ENCODE measurements at regions not wholly inside any gene's neighbourhood (a gene's known extent, or its start where the extent isn't known, plus 50 kb on each side); places are given as distances from the start of the nearest gene placed in this dataset.

- TF ChIP-seq, protein P1, sequence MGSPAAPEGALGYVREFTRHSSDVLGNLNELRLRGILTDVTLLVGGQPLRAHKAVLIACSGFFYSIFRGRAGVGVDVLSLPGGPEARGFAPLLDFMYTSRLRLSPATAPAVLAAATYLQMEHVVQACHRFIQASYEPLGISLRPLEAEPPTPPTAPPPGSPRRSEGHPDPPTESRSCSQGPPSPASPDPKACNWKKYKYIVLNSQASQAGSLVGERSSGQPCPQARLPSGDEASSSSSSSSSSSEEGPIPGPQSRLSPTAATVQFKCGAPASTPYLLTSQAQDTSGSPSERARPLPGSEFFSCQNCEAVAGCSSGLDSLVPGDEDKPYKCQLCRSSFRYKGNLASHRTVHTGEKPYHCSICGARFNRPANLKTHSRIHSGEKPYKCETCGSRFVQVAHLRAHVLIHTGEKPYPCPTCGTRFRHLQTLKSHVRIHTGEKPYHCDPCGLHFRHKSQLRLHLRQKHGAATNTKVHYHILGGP (tag by site-specific recombination; IDR thresholded peaks at IDR 0.05), result no peak
- TF ChIP-seq CTCF (tag by site-specific recombination; IDR thresholded peaks at IDR 0.05), result no peak
- no peak for TF ChIP-seq REST (tag by site-specific recombination; IDR thresholded peaks at IDR 0.05)
- TF ChIP-seq, protein P2, sequence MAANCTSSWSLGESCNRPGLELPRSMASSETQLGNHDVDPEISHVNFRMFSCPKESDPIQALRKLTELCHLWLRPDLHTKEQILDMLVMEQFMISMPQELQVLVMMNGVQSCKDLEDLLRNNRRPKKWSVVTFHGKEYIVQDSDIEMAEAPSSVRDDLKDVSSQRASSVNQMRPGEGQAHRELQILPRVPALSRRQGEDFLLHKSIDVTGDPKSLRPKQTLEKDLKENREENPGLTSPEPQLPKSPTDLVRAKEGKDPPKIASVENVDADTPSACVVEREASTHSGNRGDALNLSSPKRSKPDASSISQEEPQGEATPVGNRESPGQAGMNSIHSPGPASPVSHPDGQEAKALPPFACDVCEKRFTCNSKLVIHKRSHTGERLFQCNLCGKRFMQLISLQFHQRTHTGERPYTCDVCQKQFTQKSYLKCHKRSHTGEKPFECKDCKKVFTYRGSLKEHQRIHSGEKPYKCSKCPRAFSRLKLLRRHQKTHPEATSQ (tag by site-specific recombination; IDR thresholded peaks at IDR 0.05), result no peak
- TF ChIP-seq HOXA7 (CRISPR knock-in tag; IDR thresholded peaks at IDR 0.05; ENCODE audit: borderline replicate concordance), result no peak
- TF ChIP-seq ZFP3 (tag by site-specific recombination; IDR thresholded peaks at IDR 0.05; ENCODE audit: low read depth), result no peak
- TF ChIP-seq ZNF341 (tag by site-specific recombination; IDR thresholded peaks at IDR 0.05; ENCODE audit: low read depth), result no peak
- TF ChIP-seq ZNF18 (tag by site-specific recombination; IDR thresholded peaks at IDR 0.05), result no peak
- no peak for TF ChIP-seq PBX3 (CRISPR knock-in tag; IDR thresholded peaks at IDR 0.05)
Measured at GRCh38 chr3:24999357-24999756, 428.7 kb upstream of the RARB start.

Data from HEK293 (cell line).